ENCODE measurements at regions not wholly inside any gene's neighbourhood (a gene's known extent, or its start where the extent isn't known, plus 50 kb on each side); places are given as distances from the start of the nearest gene placed in this dataset.

DNA sequence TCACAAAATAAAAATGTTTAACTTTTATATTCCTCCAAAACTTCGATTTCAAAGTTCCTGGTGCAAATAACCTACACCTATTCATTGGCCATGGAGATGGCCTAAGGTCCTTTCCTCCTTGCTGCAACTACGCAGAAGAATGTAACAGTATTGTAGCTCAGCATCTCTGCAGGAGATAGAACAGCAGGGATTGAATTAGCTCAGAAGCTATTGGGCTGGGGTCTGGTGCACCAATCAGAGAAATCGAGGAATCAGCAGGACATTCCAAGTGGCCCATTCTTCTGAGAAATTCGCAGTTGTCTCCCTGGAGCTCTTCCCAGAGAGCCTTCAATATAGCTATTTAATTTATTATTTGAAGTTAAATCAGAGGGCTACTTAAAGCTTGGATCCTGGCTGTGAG is 560.6 kb downstream of the GATA3 start:
- TF ChIP-seq, protein P1, sequence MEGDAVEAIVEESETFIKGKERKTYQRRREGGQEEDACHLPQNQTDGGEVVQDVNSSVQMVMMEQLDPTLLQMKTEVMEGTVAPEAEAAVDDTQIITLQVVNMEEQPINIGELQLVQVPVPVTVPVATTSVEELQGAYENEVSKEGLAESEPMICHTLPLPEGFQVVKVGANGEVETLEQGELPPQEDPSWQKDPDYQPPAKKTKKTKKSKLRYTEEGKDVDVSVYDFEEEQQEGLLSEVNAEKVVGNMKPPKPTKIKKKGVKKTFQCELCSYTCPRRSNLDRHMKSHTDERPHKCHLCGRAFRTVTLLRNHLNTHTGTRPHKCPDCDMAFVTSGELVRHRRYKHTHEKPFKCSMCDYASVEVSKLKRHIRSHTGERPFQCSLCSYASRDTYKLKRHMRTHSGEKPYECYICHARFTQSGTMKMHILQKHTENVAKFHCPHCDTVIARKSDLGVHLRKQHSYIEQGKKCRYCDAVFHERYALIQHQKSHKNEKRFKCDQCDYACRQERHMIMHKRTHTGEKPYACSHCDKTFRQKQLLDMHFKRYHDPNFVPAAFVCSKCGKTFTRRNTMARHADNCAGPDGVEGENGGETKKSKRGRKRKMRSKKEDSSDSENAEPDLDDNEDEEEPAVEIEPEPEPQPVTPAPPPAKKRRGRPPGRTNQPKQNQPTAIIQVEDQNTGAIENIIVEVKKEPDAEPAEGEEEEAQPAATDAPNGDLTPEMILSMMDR (IDR thresholded peaks at IDR 0.05): no peak
- TF ChIP-seq POLR2A (IDR thresholded peaks at IDR 0.05): no peak

Measured in esophagus squamous epithelium (tissue), 4 donors.